GM19372 (cell line): ENCODE measurements at regions not wholly inside any gene's neighbourhood (a gene's known extent, or its start where the extent isn't known, plus 50 kb on each side); places are given as distances from the start of the nearest gene placed in this dataset.

Source experiments
- ATAC-seq: cut with Tn5 transposase; IDR thresholded peaks from one replicate; pipeline ENCODE4 v1.9.1; 2021; ENCODE audit warnings: mild to moderate bottlenecking, low read depth, moderate library complexity; ENCODE audit not compliant: unreplicated experiment

DNA sequence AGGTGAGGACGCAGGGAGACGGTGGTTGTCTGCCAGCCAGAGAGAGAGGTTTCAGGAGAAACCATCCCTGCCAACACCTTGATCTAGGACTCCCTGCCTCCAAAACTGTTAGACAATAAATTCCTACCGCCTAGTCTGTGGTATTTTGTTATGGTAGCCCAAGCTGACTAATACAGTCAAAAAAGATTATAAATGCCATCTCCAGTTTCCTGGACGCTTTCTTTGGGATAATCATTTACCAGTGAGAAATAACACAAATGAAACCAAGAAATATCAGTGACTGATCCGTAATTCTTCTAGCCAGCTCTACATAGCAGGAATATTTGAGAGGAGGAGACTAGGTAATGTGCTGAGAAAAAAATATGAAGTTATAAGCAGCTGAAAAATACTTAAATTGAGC, 707.8 kb upstream of the LMCD1 start:
- no peak for ATAC-seq

DNA sequence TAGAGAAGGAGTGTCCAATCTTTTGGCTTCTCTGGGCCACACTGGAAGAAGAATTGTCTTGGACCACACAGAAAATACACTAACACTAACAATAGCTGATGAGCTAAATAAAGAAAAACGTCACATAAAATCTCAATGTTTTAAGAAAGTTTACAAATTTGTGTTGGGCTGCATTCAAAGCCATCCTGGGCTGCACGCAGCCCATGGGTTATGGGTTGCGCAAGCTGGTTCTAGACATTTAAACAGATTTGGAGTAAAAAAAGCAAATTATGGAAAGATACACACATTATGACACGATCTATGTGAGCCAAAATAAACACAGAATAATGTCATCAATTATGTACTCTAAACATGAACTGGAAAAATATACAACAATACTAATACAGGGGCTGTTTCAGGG, 703.3 kb upstream of the LMCD1 start:
- ATAC-seq: no peak

DNA sequence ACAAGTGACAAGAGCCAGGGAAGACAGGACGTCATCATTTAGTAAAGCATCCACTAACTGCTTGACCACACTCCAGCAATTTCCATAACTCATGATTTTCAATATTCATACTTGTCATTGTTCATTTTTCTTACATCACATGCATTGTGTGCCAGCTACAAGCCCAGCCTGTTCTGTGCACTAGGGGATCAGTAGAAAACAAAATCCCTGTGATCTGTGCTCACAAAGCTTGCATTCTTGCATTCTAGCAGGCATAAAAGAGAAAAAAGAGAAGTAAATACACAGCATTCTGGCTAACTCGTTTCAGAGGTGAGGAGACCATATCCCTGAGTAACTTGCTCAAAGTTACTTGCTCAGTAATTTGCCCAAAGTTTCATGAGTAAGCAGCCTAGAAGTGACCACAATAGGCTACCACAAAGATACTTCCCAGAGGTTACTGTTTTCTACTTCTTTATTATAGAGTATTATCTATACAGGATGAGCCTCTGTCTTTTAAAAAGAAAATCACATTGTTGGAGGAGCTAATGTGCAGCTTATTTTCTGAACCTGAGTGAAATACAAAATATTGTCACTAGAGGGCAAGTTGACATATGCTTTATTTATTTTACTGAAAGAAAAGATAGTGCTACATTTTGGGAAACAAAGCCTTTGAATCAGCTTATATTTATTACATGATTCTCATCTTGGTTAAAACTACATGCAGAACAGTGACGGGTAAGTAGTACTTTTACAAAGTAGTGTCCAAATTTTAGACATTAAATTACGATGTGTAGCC, 701.4 kb upstream of the LMCD1 start:
- ATAC-seq: no peak

DNA sequence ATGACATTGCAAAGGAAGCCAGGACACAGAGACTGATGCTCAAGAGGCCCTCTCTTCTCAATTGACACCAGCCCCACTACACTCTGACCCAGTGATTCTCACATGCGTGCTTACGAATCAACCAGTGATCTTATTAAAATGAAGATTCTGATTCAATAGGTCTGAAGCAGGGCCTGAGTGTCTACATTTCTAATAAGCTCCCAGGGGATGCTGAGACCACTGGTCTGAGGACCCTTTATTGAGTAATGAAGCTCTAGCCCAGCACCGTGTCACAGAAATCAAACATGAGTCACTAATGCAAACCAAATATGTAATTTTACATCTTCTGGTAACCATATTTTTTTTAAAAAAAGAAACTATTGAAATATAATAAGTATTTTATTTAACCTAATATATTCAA, 689.1 kb upstream of the LMCD1 start:
- ATAC-seq: no peak

DNA sequence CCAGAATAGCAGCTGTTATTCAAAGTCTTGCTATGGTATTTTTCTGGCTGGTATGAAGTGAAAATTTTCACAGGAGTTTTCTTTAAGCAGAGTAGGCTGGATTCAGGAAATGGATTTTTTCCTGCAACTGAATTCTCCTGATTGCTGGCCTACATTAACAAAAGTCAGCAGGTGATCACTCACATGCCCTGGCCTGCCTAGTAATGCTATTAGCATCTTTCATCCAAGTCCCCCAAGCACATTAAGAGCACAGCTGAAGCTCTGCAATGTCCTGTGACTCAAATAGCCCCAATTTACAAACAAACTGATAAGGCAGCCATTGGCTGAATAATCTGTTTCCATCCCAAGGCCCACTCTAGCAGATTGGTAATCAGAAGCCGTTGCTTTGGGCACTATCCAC, 688.3 kb upstream of the LMCD1 start:
- ATAC-seq: no peak

DNA sequence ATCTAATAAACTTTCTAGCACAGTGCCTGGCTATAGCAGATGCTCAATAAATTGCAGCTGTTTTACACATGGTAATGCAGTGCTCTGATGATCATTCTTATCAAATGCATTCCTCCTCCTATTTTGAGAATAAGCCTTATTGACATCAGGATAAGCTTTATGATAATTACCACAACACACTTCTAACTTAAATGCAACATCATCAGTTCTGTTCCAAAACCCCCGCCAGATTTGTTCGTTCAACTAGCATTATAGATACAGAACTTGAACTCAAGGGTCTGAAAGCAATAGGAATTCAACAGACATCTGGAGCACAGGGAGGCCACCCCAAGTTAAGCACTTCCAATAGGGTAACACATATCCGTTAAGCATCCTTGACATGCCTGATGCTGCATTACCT, 684.4 kb upstream of the LMCD1 start:
- ATAC-seq: no peak

DNA sequence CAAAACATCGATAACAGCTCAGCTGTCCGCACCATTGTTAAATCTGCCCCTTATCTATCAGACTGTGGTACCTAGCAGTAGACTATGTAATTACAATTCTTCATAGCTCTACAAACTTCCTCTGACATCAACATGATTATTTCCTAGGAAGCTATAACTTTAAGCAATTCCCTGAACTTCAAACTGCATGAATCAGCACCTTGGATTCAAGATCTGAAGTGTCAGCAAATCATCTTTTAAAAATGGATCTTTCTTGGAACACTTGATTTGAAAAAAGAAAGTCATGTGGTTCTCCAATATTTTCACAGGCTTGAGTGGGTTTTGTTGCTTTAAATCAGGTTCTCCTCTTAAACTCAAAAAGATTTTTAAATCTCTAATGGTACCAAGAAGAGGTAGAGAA, 680.7 kb upstream of the LMCD1 start:
- ATAC-seq: no peak

DNA sequence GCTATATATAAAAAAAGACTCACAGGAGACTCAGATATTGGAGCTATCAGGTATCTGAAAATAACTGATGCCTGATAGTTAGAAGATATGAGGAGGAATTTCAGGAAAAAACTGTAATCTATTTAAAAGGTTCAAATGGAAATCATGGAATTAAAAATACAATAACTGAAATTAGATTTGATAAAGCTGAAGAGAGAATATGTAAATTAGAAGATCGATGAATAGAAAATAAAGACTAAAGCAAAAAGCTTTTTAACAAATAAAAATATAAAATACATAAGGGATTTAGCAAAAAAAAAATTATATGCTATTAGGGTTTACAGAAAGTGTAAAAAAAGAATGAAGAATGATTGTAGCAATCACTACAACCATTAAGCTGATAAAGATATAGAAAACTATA, 679.8 kb upstream of the LMCD1 start:
- no peak for ATAC-seq

- ATAC-seq: no peak
These were observed 660.2 kb upstream of the LMCD1 start for GRCh38 chr3:7841451-7841850.

- no peak for ATAC-seq
These were observed 658.2 kb upstream of the LMCD1 start for GRCh38 chr3:7843441-7843840.

GRCh38 chr3:7847021-7847420, 654.6 kb upstream of the LMCD1 start:
- ATAC-seq: no peak

- ATAC-seq: no peak
These were observed 654.1 kb upstream of the LMCD1 start for GRCh38 chr3:7847521-7847920.

GRCh38 chr3:7854266-7854665, 647.4 kb upstream of the LMCD1 start:
- ATAC-seq: no peak

- no peak for ATAC-seq
These were observed 646.9 kb upstream of the LMCD1 start for GRCh38 chr3:7854721-7855120.

DNA sequence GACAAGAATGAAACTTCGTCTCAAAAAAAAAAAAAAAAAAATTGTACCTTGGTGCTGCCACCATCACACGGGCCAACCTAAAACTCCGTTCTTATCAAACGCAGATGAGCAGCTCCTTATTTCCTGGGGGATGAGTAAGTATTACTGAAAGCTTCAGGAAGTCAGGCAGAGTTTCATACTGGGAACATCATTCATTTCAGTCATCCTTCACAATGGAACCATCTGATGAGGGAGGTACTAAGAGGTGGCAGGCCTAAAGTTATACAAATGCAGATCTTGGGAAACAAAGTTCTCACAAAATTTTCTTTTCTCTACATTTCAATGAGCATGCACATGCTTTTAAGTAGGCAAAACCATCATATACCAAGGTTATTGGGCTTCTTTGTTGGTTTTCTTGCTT, 636.0 kb upstream of the LMCD1 start:
- ATAC-seq: no peak

GRCh38 chr3:7867587-7867986, 634.0 kb upstream of the LMCD1 start:
- no peak for ATAC-seq

DNA sequence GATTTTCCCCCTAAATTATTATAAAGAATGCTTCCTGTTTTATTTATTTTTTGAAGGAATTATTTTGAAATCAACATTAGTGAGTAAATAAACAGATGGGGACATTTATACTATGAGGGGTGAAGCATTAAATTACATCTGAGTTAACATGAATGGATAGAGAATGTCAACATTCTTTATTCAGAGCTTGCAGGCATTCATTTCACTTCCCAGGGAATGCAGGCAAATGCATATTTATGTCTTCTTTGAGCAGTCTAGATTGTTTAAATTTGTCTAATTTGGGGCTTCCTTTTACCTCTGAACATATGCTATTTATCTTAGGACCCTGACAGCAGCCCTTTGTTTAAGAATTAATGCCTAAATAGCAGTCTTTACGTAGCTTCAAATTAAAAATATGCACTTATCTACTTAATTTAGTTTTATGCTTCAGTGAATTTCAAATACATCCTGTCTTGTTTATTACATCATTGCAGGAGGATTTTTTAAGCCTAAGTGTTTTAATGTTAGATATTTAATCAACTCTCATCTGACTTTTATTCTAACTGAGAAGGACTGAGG, 630.5 kb upstream of the LMCD1 start:
- ATAC-seq: no peak

- ATAC-seq: no peak
These were observed 627.5 kb upstream of the LMCD1 start for GRCh38 chr3:7874116-7874515.

DNA sequence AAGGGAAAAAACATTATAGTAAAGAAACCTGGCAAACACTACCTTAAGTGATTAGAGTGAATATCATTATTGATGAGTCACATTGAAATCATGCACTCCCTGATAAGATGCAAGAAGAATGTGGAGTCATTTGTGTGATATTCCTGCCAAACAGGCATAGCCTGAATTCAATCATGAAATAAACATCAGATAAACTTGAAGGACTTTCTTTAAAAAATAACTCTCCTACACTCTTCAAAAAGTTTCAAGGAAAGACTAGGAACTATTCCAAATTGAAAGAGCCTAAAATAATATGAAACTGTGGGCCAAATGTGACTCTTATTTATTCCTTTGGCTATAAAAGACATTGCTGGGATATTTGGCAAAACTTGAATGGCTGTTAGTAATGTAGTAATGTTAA, 625.7 kb upstream of the LMCD1 start:
- ATAC-seq: no peak

DNA sequence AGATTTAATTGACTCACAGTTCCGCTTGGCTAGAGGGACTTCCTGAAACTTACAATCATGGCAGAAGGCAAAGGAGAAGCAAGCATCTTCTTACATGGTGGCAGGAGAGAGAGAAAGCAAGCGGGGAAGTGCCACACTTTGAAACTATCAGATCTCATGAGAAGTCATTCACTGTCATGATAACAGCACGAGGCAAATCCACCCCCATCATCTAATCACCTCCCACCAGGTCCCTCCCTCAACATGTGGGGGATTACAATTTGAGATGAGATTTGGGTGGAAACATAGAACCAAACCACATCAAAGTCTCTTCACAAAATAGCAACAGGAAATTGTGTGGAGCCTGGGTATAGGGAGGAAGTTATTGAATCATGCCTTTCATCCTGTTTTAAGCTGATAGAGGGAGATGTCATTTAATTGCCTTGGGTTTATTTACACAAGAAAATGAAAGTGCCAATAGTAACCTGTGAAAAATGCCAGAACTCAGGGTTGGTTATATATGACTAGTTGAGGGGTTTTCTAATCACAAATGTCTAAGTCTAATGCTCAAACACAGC, 624.8 kb upstream of the LMCD1 start:
- ATAC-seq: no peak

DNA sequence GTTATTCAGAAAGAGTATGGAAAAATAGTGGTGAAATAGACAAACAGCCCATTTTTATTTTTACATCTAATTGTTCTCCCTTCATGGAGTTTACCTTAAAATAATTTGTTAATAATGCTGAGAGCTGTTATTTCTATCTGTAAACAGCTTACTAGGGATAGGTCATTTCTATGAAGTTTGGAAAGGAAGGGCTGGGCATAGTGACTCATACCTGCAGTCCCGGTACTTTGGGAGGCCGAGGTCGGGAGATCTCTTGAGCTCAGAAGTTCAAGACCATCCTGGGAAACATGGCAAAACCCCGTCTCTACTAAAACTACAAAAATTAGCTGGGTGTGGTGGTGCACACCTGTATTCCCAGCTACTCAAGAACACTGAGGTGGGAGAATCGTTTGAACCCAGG, 624.3 kb upstream of the LMCD1 start:
- no peak for ATAC-seq

DNA sequence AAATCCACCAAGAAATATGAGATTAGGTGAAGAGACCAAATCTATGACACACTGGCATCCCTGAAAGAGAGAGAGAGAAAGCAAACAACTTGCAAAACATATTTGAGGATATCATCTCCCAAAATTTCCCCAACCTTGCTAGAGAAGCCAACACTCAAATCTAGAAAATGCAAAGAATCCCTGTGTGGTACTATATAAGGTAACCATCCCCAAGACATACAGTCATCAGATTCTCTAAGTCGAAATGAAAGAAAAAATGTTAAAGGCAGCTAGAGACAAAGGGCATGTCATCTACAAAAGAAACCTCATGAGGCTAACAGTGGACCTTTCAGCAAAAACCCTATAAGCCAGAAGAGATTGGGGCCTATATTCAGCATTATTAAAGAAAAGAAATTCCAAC, 622.1 kb upstream of the LMCD1 start:
- ATAC-seq: no peak
